WTC11 (cell line): ENCODE measurements at regions not wholly inside any gene's neighbourhood (a gene's known extent, or its start where the extent isn't known, plus 50 kb on each side); places are given as distances from the start of the nearest gene placed in this dataset.
A peak's percentile ranks its signal among the peaks of the same experiment; 100 is the strongest.

ENCODE experiments used
- ATAC-seq: fragments of 200-7000 bp; cut with Tn5 transposase; 2 replicates; pipeline ENCODE4 v1.10.0; 2021; ENCODE audit warnings: mild to moderate bottlenecking, moderate library complexity
- CTCF ChIA-PET: fragments of 300-600 bp; sonication (Branson Sonifier 250); formaldehyde crosslinking; loops from one replicate; lab custom pipeline; 2021; ENCODE audit warnings: antibody characterized with exemption; lab: Charles Lee
- POLR2A ChIA-PET: fragments of 350-600 bp; sonication (Branson Sonifier 250); formaldehyde crosslinking; loops from one replicate; lab custom pipeline; 2021; ENCODE audit warnings: antibody characterized with exemption; lab: Charles Lee
- DNase-seq: peaks from one replicate; pipeline ENCODE4 v3.0.0; 2021; ENCODE audit warnings: low spot score
- H3K27ac Mint-ChIP-seq: 2 replicates; pipeline ENCODE4 v1.8.0; 2021; ENCODE audit warnings: mixed read lengths
- H3K27me3 Mint-ChIP-seq: 2 replicates; pipeline ENCODE4 v1.8.0; 2021; ENCODE audit warnings: low read depth, mild to moderate bottlenecking, moderate library complexity, mixed read lengths
- H3K36me3 Mint-ChIP-seq: 2 replicates; pipeline ENCODE4 v1.8.0; 2021; ENCODE audit warnings: mixed read lengths
- H3K4me1 Mint-ChIP-seq: 2 replicates; pipeline ENCODE4 v1.8.0; 2022; ENCODE audit warnings: mixed read lengths
- H3K4me3 Mint-ChIP-seq: 2 replicates; pipeline ENCODE4 v1.8.0; 2021; ENCODE audit warnings: mild to moderate bottlenecking, moderate library complexity, mixed read lengths
- H3K9me3 Mint-ChIP-seq: 2 replicates; pipeline ENCODE4 v1.8.0; 2021; ENCODE audit warnings: mixed read lengths
- ATF3 ChIP-seq: sonication (generic); formaldehyde crosslinking; conservative IDR thresholded peaks from 2 replicates; pipeline ENCODE4 v1.8.1; 2022; ENCODE audit warnings: mild to moderate bottlenecking, missing genetic modification reagents
- CDX4 ChIP-seq: fragments of 250-450 bp; sonication (Bioruptor Pico); IDR thresholded peaks from 2 replicates; pipeline ENCODE4 v1.9.0; 2021; ENCODE audit warnings: moderate library complexity, mild to moderate bottlenecking, inconsistent platforms, borderline replicate concordance
- FOXK1 ChIP-seq: sonication (generic); formaldehyde crosslinking; IDR thresholded peaks from 2 replicates; pipeline ENCODE4 v1.8.0; 2022; ENCODE audit warnings: mild to moderate bottlenecking, moderate library complexity, missing genetic modification reagents
- GTF2I ChIP-seq: fragments of 250-450 bp; sonication (Bioruptor Pico); conservative IDR thresholded peaks from 2 replicates; pipeline ENCODE4 v1.4.0; 2021; ENCODE audit warnings: mild to moderate bottlenecking
- IRF2 ChIP-seq: sonication (generic); formaldehyde crosslinking; IDR thresholded peaks from 2 replicates; pipeline ENCODE4 v1.8.0; 2022; ENCODE audit warnings: low read depth, missing genetic modification reagents, borderline replicate concordance
- MLX ChIP-seq: sonication (generic); formaldehyde crosslinking; IDR thresholded peaks from 2 replicates; pipeline ENCODE4 v1.8.1; 2023; ENCODE audit warnings: mild to moderate bottlenecking, missing genetic modification reagents, moderate library complexity
- NFATC4 ChIP-seq: fragments of 250-450 bp; sonication (Bioruptor Pico); IDR thresholded peaks from 2 replicates; pipeline ENCODE4 v1.9.0; 2021; ENCODE audit warnings: mild to moderate bottlenecking
- NR3C1 ChIP-seq: sonication (generic); formaldehyde crosslinking; conservative IDR thresholded peaks from 2 replicates; pipeline ENCODE4 v1.8.1; 2023; ENCODE audit warnings: low read depth, mild to moderate bottlenecking, missing genetic modification reagents
- PREB ChIP-seq: sonication (generic); formaldehyde crosslinking; IDR thresholded peaks from 2 replicates; pipeline ENCODE4 v1.8.1; 2022; ENCODE audit warnings: mild to moderate bottlenecking, missing genetic modification reagents, moderate library complexity, borderline replicate concordance
- PRRX2 ChIP-seq: fragments of 250-450 bp; sonication (Bioruptor Pico); IDR thresholded peaks from 2 replicates; pipeline ENCODE4 v1.8.0; 2021; ENCODE audit warnings: mild to moderate bottlenecking
- RELA ChIP-seq: sonication (generic); formaldehyde crosslinking; IDR thresholded peaks from 2 replicates; pipeline ENCODE4 v1.8.1; 2022; ENCODE audit warnings: missing genetic modification reagents, mild to moderate bottlenecking, borderline replicate concordance
- SMAD3 ChIP-seq: sonication (generic); formaldehyde crosslinking; IDR thresholded peaks from 2 replicates; pipeline ENCODE4 v1.8.0; 2022; ENCODE audit warnings: missing genetic modification reagents, mild to moderate bottlenecking, borderline replicate concordance
- STAT6 ChIP-seq: sonication (generic); formaldehyde crosslinking; conservative IDR thresholded peaks from 2 replicates; pipeline ENCODE4 v1.8.1; 2023; ENCODE audit warnings: mild to moderate bottlenecking, low read depth, missing genetic modification reagents, moderate library complexity
- TCF7 ChIP-seq: sonication (generic); formaldehyde crosslinking; IDR thresholded peaks from 2 replicates; pipeline ENCODE4 v1.8.0; 2022; ENCODE audit warnings: mild to moderate bottlenecking, low read depth, missing genetic modification reagents, moderate library complexity
- TEAD1 ChIP-seq: sonication (generic); formaldehyde crosslinking; IDR thresholded peaks from 2 replicates; pipeline ENCODE4 v1.8.0; 2022; ENCODE audit warnings: mild to moderate bottlenecking, missing genetic modification reagents
- USF1 ChIP-seq: sonication (generic); formaldehyde crosslinking; IDR thresholded peaks from 2 replicates; pipeline ENCODE4 v1.8.0; 2022; ENCODE audit warnings: mild to moderate bottlenecking, missing genetic modification reagents
- ZNF281 ChIP-seq: sonication (generic); formaldehyde crosslinking; IDR thresholded peaks from 2 replicates; pipeline ENCODE4 v1.8.0; 2023; ENCODE audit warnings: mild to moderate bottlenecking, missing genetic modification reagents
- ZNF512 ChIP-seq: sonication (generic); formaldehyde crosslinking; IDR thresholded peaks from 2 replicates; pipeline ENCODE4 v1.8.1; 2022; ENCODE audit warnings: missing genetic modification reagents, borderline replicate concordance

- POLR2A ChIA-PET, result no interaction called here
- H3K27ac Mint-ChIP-seq, result no peak overlapping the region
- peak; percentile 86 for ATAC-seq
- H3K27me3 Mint-ChIP-seq, result no peaks in the 10 kb centered on the region; the same call in 1 of the 2 replicates
- no peak overlapping the region for H3K4me3 Mint-ChIP-seq
- no peak for TF ChIP-seq TEAD1 (CRISPR knock-in tag)
- TF ChIP-seq RELA (CRISPR knock-in tag), result no peak
- no peak for TF ChIP-seq PRRX2 (CRISPR knock-in tag)
- no peak for TF ChIP-seq IRF2 (CRISPR knock-in tag)
- TF ChIP-seq GTF2I, result no peak
- TF ChIP-seq ZNF281 (CRISPR knock-in tag), result no peak
- TF ChIP-seq STAT6, result no peak
- TF ChIP-seq USF1 (CRISPR knock-in tag), result no peak
- no peak for TF ChIP-seq CDX4 (CRISPR knock-in tag)
- no peak for TF ChIP-seq MLX (CRISPR knock-in tag)
- TF ChIP-seq ZNF512 (CRISPR knock-in tag), result no peak
- H3K9me3 Mint-ChIP-seq, result peaks cover 18% of the 10 kb centered on the region
- DNase-seq, result no peak
- CTCF ChIA-PET, result interaction anchor here (0.7 to 1.7 kb wide), 11 partner anchors 9 to 336 kb away, joined by 3 to 12 read pairs (median 4); no protein-coding TSS in a partner anchor
- H3K4me1 Mint-ChIP-seq, result peaks cover 11% of the 10 kb centered on the region
- H3K36me3 Mint-ChIP-seq, result no peaks in the 10 kb centered on the region; the same call in 1 of the 2 replicates
Observed at GRCh38 chr7:4561795-4562194, 120.3 kb upstream of the FOXK1 start.

GRCh38 chr7:4566714-4567113, 115.4 kb upstream of the FOXK1 start:
- ChIA-PET CTCF (interaction anchor here (0.7 kb wide), 1 partner anchor 225 kb away, joined by 5 read pairs; no protein-coding TSS in a partner anchor), POLR2A (no interaction called here)
- Mint-ChIP-seq H3K27me3 (peaks cover 6% of the 10 kb centered on the region), H3K4me1 (peaks cover 2% of the 10 kb centered on the region; the same call in 1 of the 2 replicates), H3K4me3 (no peak overlapping the region), H3K36me3 (peaks cover 6% of the 10 kb centered on the region), H3K9me3 (peaks cover 40% of the 10 kb centered on the region), H3K27ac (no peak overlapping the region)
- ATAC-seq, result no peak
- DNase-seq, result no peak
- no peak for TF ChIP-seq NR3C1 (CRISPR knock-in tag)
- no peak for TF ChIP-seq SMAD3
- TF ChIP-seq IRF2 (CRISPR knock-in tag), result no peak
- TF ChIP-seq CDX4 (CRISPR knock-in tag), result no peak
- no peak for TF ChIP-seq FOXK1 (CRISPR knock-in tag)
- no peak for TF ChIP-seq PREB
- no peak for TF ChIP-seq ATF3 (CRISPR knock-in tag)
- TF ChIP-seq TCF7 (CRISPR knock-in tag), result no peak
- TF ChIP-seq NFATC4, result no peak
